Activated gamma-delta T cell treated with Interleukin-2 at 50 U/mL for 16 hours (primary cell): ENCODE measurements at regions not wholly inside any gene's neighbourhood (a gene's known extent, or its start where the extent isn't known, plus 50 kb on each side); places are given as distances from the start of the nearest gene placed in this dataset.
"Not testable (repeated sequence)": the region's sequence is repeated elsewhere in the genome, so short reads cannot be mapped to it uniquely, and the experiment has no call there.

Experiments used
- DNase-seq: peaks from one replicate; pipeline ENCODE4 v3.0.0-alpha.2; 2020

GRCh38 chr4:12548678-12549077 lies 935.5 kb downstream of the RAB28 start:
- no peak for DNase-seq

- no peak for DNase-seq
These were observed 938.3 kb downstream of the RAB28 start for GRCh38 chr4:12545812-12546211.

DNA sequence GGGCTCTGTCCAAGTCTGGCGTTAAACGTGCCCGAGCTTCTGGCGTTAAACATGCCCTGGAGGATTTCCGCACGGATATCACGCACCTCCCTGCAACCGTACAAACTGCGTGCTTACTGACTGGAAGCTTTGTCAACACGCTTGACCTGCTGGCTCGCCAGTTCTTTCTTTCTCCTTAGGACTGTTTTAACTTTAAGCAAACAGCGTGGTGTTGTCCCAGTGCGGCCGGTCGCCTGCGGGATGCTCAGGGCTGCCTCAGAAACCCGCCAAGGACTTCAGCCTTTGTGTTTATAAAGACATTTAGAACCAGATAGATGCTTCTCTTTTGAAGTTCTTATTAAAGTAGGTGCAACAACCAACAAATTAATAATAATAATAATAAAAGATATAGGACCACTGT lies 946.0 kb downstream of the RAB28 start:
- DNase-seq: no peak

- no peak for DNase-seq
These were observed 949.5 kb downstream of the RAB28 start for GRCh38 chr4:12534684-12535083.

GRCh38 chr4:12519426-12519825 lies 964.7 kb downstream of the RAB28 start:
- no peak for DNase-seq

DNA sequence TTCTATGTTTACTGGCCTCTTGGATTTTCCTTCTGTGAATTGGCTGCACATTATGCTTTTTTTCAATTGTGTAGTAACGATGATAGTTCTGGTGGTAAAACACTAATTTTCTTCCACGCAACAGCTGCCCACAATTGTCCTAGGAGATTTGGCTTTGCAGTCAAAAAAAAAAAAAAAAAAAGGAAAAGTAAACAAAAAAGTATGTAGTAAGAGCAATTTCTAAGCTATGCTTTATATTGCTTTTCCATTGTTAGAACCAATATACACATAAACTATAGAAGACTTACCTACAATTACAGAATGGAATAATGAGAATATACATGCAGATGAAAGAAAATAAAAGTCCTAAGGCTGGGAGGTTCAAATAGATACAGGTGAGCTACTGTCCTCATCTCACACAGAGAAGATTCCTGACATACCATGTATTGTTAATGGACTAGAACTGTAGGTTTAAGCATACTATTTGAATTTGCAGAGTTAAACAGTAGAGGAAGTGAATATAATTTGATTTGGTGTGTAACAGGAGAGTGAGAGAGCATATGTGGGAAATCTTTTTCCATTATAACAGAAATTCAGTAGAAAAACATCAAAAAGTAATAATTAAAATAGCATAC lies 976.2 kb downstream of the RAB28 start:
- DNase-seq: no peak

- DNase-seq: no peak
These were observed 983.7 kb downstream of the RAB28 start for GRCh38 chr4:12500409-12500808.

DNA sequence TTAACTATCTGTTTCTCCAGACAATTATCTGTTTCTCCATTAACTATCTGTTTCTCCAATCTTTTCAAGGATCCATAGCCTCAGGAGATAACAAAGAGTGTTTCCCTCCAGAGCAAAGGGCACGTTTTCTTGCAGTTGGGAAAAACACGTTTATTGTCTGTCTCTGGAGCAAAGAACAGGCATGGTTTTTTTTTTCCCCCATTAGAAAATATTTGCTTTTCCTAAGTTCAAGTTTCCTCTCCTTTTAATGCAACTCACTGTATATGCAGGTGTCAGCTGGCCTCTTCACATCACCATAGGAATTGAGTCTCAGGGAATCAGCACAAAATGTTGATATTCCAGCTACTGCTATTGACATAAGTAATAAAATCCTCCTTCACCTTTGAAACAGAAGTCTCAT lies 984.4 kb downstream of the RAB28 start:
- no peak for DNase-seq

DNA sequence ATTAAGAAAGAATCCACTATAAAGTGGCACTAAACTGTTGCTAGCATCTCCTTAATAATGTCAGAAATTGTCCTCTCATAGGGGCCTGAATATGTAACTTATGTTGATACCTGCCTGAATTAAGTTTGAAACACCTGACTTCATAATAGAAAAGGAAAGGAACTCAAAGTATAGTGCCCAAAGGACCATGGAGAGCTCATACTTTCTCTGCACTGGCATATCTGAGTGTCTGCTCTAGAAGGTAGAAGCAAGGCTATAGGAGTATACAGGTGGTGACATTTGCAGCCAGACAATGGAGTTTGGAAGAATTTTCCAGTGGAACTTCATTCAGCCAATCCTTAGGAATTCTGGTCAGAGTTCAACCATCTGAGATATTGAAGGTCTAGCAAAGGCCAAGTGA lies 988.9 kb downstream of the RAB28 start:
- no peak for DNase-seq

GRCh38 chr4:12492730-12493393 lies 991.3 kb downstream of the RAB28 start:
- DNase-seq: no peak

DNA sequence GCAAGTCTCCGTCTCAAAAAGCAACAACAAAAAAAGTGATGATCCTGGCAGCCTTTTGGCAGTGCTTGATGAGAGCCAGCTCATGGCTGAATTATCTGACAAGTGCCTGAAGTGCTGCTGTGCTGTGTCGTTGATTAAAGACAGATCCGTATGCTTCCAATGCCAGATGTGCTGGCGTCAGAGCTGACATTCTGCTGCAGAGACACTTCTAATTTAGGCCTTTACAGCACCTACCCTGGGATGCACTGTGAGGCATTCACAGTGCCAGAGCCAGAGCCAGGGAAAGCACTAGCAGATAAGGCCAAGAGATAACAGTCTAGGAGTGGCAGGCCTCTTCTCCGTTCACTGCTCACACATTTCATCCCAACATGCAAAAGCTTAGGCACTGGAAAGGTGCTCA lies 995.5 kb downstream of the RAB28 start:
- no peak for DNase-seq

GRCh38 chr4:12487000-12487399 lies 997.1 kb downstream of the RAB28 start:
- no peak for DNase-seq

DNA sequence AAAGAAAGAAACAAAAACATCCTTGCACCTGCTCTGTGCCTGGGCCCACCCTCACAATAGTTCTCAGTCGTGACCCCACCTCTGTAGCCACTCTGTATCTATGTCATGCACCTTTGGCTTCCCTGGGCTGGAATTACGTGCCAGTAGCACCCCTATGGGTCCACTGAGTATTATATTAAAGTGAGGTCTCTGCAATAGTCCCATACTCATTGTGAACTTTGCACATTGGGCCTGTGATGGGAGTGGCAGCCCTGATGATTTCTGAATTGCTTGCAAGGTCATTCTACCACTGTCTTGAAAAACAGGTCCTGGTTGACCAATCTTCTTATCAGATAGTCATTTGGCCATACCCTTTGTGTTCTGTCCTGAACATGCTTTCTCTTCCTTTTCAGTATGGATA lies 1012.1 kb downstream of the RAB28 start:
- no peak for DNase-seq

- DNase-seq: no peak
These were observed 1012.9 kb downstream of the RAB28 start for GRCh38 chr4:12471193-12471592.

DNA sequence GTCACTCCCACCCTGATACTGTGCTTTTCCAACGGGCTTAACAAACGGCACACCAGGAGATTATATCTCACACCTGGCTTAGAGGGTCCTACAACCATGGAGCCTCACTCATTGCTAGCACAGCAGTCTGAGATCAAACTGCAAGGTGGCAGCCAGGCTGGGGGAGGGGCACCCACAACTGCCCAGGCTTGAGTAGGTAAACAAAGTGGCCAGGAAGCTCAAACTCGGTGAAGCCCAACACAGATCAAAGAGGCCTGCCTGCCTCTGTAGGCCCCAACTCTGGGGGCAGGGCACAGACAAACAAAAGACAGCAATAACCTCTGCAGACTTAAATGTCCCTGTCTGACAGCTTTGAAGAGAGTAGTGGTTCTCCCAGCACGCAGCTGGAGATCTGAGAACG lies 1022.6 kb downstream of the RAB28 start:
- DNase-seq: not testable (repeated sequence)

GRCh38 chr4:12459126-12459525 lies 1025.0 kb downstream of the RAB28 start:
- DNase-seq: no peak

- DNase-seq: no peak
These were observed 1025.5 kb downstream of the RAB28 start for GRCh38 chr4:12458621-12459020.

DNA sequence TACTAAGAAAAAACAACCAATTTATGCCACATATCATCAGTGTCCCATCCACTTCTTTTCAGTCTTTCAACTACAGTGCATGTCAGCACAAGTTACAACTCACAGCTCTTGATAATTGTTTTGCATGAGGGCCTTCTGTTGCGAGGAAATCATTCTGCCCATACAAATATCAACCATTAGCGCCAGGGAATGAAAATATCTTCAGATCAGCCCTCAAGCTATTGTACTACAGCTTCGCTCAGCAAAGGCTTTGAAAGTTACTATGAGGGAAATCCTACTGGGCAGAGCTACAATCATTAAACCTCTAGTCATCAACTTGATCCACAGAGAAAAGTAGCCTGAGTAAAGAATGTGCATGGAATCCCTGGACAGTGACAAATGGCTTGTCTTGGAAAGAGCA lies 1023.6 kb upstream of the HS3ST1 start:
- DNase-seq: no peak

GRCh38 chr4:12447451-12447850 lies 1018.8 kb upstream of the HS3ST1 start:
- no peak for DNase-seq

GRCh38 chr4:12446657-12447185 lies 1018.0 kb upstream of the HS3ST1 start:
- no peak for DNase-seq

DNA sequence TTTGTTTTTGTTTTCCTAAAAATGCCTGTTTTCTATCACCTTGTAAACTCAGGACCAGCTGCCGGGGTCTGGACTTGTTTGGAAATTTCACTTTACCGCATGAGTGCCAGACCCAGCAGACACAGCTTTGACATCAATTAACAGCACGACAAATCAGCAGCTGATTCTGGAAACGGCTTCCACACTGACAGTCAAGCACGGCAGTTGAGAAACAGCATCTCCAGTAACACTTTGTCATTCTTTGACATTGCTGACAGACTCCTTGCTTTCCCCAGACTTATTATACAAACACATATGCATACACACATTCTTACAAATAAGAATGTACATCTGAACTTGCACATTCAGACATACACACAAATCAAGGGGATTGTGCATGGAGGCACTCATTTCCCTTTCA lies 1017.6 kb upstream of the HS3ST1 start:
- DNase-seq: no peak

- no peak for DNase-seq
These were observed 1017.1 kb upstream of the HS3ST1 start for GRCh38 chr4:12445711-12446235.

DNA sequence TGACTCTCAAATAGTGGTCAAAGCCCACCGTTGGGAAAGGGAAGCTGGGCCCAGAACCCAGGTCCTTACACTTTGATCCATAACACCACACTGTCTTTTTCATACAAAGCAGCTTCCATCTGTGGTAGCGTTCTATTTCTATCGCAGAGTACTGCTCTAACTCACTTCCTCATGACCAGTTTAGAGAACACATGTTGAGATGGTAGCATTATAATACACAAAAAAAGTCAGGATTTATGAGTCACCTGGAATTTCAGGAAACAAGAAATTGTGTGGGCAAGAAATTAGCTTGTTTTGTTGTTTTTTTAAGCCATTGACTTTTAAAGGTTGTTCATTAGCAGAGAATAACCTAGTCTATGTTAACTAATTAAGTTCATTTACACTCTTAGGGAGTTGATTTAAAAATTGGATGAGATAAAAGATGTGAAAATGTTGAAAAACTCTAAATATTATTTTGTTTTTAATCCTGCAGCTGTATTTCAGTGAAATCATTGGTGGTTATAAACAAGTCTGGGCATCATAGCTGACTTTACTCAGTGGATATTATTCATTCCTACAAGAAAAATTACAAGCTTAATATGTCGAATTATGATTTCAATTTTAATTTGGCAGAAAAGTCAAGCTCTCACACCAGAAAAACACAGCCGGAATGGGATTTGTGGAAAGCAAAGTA lies 1011.1 kb upstream of the HS3ST1 start:
- no peak for DNase-seq

GRCh38 chr4:12431259-12431658 lies 1002.6 kb upstream of the HS3ST1 start:
- not testable (repeated sequence) for DNase-seq
